HG03342 (cell line): ENCODE measurements at regions not wholly inside any gene's neighbourhood (a gene's known extent, or its start where the extent isn't known, plus 50 kb on each side); places are given as distances from the start of the nearest gene placed in this dataset.
"Not testable (repeated sequence)": the region's sequence is repeated elsewhere in the genome, so short reads cannot be mapped to it uniquely, and the experiment has no call there.

Experiments used
- ATAC-seq: cut with Tn5 transposase; IDR thresholded peaks from one replicate; pipeline ENCODE4 v1.9.1; 2021; ENCODE audit warnings: mild to moderate bottlenecking, moderate library complexity; ENCODE audit not compliant: unreplicated experiment

GRCh38 chr7:45267262-45267661 lies 109.7 kb downstream of the RAMP3 start:
- ATAC-seq = no peak

DNA sequence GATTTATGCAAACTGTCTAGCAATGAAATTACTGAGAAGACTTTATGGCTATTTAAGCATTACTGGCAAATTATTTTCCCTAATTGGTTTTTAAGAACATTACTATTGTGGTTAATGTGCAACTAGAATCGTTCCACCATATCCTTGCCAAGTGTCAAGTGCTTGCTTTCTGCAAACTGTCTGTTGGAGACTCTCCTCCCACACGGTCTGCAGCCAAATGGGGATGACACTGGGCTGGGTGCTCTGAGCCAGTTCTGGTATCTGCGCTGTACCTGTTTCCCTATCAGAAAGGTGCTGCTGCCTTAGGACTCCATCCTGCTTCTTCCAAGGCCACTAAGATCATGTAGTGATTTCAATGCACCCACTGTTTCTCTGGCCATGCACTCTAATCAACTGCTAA lies 110.4 kb downstream of the RAMP3 start:
- ATAC-seq = no peak

DNA sequence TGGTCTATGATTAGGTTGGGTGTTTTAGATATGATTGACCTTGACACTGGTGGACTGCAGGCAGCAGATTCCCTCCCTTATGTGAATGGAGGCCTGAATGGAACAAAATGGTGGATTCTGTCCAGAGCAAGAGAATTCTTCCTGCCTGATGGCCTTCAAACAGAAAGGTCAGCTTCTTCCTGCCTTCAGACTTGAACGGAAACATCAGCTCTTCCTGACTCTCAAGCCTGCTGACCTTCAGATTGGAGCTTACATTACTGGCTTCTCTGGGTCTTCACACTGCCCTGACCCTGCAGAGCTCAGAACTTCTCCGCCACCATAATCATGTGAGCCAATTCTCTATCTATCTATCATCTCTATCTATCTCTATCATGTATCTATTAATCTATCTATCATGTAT lies 111.6 kb downstream of the RAMP3 start:
- no peak for ATAC-seq

GRCh38 chr7:45278763-45279398 lies 121.3 kb downstream of the RAMP3 start:
- no peak for ATAC-seq

DNA sequence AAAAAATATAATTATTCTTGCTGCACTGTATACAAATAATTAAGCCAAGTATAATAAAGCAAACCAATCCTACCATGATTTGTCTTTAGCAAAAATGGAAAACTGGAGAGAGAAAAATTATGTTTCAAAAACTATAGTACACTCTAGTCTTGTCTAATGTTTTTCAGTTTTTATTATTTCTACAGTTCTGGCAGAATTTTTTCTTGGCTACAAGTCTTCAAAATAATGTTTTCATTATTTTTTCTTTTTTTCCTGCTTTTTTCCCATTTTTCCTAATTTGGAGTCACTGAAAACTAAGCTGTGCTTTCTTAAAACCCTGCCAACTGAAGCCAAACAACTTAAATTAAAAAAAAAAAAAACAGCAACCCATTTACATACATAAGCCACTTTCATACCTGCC lies 132.0 kb downstream of the RAMP3 start:
- ATAC-seq = not testable (repeated sequence)

GRCh38 chr7:45290880-45291279 lies 133.3 kb downstream of the RAMP3 start:
- no peak for ATAC-seq

DNA sequence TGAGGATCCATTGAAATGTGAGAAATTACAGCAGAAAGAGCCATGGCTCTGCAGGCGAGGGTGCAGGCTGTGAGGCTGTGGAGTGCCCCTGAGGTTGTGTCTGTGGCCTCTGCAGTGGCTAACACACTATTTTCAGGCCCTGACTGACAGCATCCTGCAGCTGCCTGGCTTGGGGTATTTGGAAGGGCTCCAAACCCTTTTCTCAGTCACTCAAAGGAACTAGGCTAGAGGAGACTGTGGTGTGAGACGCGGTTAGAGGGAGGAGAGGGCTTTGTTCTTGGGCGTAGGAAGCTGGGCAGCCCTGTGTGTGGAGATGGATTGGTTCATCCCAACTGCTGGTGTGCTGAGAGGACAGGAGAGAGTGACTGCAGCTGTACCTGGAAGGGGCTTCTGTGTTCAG lies 134.9 kb downstream of the RAMP3 start:
- no peak for ATAC-seq

GRCh38 chr7:45293295-45293942 lies 135.8 kb downstream of the RAMP3 start:
- ATAC-seq = no peak

DNA sequence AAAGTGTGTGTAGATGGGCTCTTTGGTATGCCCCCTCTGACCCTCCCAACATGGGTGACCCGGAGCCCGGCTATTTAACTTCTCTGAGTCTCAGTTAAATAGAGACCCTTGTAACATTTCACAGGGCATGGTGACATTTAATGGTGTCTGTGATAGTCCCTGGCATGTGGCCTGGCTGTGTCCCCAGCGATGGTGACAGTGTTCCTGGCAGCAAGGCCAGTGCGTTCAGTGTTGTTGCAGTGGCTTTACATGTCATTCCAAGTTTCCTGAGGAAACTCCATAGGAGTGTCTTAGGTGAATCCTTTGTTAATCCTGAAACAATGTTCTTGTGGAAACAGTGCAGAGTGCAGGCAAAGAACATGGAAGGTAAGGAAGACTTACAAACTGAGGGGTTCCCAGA lies 137.0 kb downstream of the RAMP3 start:
- ATAC-seq = no peak

GRCh38 chr7:45295222-45295621 lies 137.6 kb downstream of the RAMP3 start:
- ATAC-seq = no peak

DNA sequence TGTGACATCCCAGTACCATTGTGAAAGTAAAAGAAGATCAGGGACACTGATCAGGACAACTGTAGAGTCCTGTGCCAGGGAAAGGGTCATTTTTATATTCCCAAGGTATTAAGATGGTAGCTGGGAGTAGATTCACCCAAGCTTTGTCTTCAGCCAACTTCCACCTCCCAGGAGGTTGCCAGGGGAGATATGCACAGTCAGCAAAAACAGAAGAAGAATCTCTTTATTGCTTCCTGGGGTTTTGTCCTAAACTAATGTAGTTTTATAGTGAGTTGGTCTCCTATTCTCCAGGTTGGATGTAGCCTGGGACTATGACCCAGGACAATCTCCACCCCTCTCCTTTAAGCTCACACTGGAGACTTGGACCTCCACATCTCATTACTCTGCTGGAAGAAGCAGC lies 139.2 kb downstream of the RAMP3 start:
- ATAC-seq = no peak

DNA sequence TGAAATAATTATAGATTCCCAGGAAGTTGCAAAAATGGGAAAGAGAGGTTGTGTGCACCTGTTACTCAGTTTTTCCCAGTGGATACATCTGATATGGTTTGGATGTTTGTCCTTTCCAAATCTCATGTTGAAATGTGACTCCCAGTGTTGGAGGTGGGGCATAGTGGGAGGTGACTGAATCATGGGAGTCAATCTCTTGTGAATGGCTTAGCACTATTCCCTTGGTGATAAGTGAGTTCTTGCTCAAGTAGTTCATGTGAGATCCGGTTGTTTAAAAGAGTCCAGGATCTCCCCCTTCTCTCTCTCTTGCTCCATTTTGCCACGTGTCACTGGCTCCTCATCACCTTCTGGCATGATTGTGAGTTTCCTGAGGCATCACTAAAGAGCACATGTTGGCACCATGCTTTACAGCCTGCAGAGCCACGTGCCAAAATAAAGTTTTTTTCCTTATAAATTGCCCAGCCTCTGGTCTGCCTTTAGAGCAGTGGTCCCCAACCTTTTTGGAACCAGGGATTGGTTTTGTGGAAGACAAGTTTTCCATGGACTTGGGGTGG lies 149.2 kb downstream of the RAMP3 start:
- ATAC-seq = no peak

GRCh38 chr7:45311597-45311996 lies 154.0 kb downstream of the RAMP3 start:
- ATAC-seq = no peak

DNA sequence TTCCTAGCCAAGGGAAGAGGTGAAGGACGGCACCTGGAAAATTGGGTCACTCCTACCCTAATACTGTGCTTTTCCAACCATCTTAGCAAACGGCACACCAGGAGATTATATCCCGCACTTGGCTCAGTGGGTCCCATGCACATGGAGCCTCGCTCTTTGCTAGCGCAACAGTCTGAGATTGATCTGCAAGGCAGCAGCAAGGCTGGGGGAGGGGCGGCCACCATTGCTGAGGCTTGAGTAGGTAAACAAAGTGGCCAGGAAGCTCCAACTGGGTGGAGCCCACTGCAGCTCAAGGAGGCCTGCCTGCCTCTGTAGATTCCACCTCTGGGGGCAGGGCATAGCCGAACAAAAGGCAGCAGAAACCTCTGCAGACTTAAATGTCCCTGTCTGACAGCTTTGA lies 157.9 kb downstream of the RAMP3 start:
- ATAC-seq = not testable (repeated sequence)

GRCh38 chr7:45324683-45325237 lies 167.2 kb downstream of the RAMP3 start:
- no peak for ATAC-seq

GRCh38 chr7:45325378-45325777 lies 167.8 kb downstream of the RAMP3 start:
- ATAC-seq = no peak

- no peak for ATAC-seq
Measured at GRCh38 chr7:45328403-45328981, 170.9 kb downstream of the RAMP3 start.

DNA sequence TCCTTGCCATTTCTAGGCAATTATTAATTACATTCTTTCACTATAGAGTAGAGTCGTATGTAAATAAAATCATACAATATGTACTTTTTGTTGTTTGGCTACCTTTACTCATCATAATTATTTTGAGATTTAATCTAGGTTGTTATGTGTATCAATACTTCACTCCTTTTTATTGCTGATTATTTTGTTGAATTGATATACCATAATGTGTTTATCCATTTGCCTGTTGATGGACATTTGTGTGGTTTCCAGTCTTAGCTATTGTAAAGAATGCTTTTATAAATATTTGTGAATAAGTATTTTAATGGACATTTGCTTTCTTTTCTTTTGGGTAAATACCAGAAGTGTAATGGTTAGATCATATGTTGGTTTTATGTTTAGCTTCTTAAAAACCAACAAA lies 174.0 kb downstream of the RAMP3 start:
- no peak for ATAC-seq

GRCh38 chr7:45335024-45335423 lies 177.4 kb downstream of the RAMP3 start:
- not testable (repeated sequence) for ATAC-seq

GRCh38 chr7:45342236-45342635 lies 184.6 kb downstream of the RAMP3 start:
- ATAC-seq = no peak

GRCh38 chr7:45343746-45344145 lies 186.2 kb downstream of the RAMP3 start:
- no peak for ATAC-seq

DNA sequence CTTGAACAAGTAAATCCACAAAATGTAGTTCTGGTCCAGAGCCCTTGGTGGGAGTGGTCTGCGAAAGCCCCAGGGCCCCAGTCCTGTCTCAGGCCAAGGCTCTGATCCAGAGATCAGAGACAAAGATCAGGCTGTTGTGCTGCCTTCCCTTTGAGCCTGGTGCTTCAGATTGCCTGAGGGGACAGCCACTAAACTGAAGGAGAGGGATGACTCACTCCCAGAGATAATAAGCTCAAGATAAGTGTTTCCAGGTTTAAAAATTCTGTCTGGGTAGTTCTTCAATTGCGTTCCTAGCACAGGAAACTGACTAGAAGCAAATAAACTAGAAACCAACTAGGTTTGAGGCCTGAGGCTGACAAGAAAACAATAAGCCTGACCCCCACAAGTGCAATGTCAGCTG lies 190.2 kb downstream of the RAMP3 start:
- no peak for ATAC-seq
